GM12865 (cell line): ENCODE measurements at regions not wholly inside any gene's neighbourhood (a gene's known extent, or its start where the extent isn't known, plus 50 kb on each side); places are given as distances from the start of the nearest gene placed in this dataset.

Source experiments
- DNase-seq: peaks from one replicate; pipeline ENCODE4 v3.0.0; 2010; ENCODE audit warnings: low read depth
- H3K4me3 ChIP-seq: 2 replicates; pipeline ENCODE4 v1.5.1; 2011; ENCODE audit warnings: mild to moderate bottlenecking, low read depth, low read length, control low read depth
- TF ChIP-seq, protein P1 (sequence below): IDR thresholded peaks from 2 replicates; pipeline ENCODE4 v1.5.1; 2011; ENCODE audit warnings: low read length, control low read depth, low read depth, inconsistent platforms; ENCODE audit not compliant: insufficient read depth; ENCODE audit errors: missing control alignments

DNA sequence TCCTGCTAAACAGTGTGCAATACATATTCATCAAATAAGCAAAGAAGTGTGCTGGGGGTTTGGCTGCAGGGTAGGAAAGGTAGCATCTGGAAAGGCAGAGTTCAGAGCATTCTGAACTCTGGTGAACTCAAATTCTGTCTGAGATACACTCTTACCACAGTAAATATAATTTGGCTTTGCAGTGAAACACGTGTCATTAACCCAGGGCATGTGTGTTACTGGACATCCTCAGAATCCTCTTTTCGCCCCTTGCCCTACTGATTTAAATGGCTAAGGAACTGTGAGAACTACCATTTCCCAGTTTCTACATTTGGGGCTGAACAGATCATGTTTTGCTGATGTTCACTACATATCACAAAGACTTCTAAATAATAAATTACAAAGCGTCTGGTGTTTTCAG, 562.8 kb upstream of the SGCG start:
- TF ChIP-seq, protein P1, sequence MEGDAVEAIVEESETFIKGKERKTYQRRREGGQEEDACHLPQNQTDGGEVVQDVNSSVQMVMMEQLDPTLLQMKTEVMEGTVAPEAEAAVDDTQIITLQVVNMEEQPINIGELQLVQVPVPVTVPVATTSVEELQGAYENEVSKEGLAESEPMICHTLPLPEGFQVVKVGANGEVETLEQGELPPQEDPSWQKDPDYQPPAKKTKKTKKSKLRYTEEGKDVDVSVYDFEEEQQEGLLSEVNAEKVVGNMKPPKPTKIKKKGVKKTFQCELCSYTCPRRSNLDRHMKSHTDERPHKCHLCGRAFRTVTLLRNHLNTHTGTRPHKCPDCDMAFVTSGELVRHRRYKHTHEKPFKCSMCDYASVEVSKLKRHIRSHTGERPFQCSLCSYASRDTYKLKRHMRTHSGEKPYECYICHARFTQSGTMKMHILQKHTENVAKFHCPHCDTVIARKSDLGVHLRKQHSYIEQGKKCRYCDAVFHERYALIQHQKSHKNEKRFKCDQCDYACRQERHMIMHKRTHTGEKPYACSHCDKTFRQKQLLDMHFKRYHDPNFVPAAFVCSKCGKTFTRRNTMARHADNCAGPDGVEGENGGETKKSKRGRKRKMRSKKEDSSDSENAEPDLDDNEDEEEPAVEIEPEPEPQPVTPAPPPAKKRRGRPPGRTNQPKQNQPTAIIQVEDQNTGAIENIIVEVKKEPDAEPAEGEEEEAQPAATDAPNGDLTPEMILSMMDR, result no peak
- no peak overlapping the region for H3K4me3 ChIP-seq
- no peak for DNase-seq

DNA sequence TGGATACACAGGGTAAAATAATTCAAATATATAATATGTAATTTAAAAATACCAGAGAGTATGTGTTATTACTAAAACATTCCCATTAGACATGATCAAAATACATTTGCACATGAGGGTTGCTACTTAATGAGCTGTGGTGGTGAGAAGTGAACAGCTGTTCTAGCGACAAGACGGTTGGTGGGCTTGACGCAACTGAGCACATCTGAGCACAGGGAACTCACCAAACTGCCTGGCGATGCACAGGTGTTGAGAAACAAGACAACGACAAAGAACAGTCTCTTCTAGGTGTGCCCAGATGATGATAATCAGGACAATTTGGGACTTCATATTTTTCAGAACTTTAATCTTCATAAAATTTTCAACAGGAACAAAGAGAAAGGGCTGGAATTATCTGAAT, 555.1 kb upstream of the SGCG start:
- no peak overlapping the region for H3K4me3 ChIP-seq
- TF ChIP-seq, protein P1, result no peak
- no peak for DNase-seq

DNA sequence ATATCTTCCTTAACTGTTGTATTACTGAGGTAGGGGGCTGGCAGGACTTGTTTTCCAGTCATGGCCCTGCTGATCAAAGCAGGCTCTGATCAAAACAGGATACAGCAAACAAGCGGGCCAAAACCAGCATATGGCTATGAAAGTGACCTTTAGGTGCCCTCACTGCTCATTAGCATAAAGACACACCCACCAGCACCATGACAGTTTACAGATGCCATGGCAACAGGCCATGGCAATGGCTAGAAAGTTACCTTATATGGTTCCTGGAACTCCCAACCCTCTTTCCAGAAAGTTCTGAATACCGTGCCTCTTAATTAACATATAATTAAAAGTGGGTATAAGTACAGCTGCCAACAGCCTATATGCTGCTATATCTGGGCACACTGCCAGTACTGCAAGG, 551.4 kb upstream of the SGCG start:
- H3K4me3 ChIP-seq, result no peak overlapping the region
- no peak for DNase-seq
- TF ChIP-seq, protein P1, result no peak

DNA sequence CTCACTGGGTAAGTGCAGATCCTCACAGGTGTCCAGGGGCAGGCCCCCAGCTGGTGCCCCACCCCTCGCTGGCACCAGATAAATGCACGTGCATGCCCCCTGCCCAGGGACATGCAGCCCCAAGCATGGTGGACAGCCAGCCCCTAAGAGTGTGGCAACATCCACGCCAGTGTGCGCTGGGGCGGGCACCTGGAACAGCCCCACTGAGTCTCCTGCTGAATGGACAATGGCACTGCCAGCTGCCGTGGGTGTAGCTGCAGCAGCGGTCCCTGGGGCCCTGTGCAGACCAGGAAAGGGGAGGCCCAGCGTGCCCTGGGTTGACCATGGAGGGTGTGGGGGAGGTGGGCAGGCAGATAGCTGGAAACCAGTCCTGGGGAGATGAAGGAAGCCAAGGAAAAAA, 538.7 kb upstream of the SGCG start:
- no peak for DNase-seq
- TF ChIP-seq, protein P1, result no peak
- H3K4me3 ChIP-seq, result no peak overlapping the region

DNA sequence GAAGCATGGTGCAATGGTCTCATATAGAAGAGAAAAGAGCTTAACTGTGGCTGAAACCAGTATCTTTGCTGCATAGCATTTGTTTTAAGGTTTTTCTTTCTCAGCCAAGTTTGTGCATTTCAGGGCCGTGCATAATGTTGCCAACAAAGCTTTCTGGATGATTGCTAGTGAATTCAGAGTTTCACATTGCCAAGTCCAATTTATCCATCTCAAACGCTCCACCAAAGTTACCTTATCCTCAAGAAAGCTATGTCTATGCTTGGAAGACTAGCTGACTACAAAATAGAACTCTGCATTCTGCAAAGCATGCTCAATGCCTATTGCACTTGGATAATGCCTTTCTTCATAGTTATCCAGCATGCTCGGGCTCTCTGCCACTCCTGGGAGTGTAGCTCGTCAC, 535.8 kb upstream of the SGCG start:
- H3K4me3 ChIP-seq, result no peak overlapping the region
- DNase-seq, result no peak
- TF ChIP-seq, protein P1, result no peak

DNA sequence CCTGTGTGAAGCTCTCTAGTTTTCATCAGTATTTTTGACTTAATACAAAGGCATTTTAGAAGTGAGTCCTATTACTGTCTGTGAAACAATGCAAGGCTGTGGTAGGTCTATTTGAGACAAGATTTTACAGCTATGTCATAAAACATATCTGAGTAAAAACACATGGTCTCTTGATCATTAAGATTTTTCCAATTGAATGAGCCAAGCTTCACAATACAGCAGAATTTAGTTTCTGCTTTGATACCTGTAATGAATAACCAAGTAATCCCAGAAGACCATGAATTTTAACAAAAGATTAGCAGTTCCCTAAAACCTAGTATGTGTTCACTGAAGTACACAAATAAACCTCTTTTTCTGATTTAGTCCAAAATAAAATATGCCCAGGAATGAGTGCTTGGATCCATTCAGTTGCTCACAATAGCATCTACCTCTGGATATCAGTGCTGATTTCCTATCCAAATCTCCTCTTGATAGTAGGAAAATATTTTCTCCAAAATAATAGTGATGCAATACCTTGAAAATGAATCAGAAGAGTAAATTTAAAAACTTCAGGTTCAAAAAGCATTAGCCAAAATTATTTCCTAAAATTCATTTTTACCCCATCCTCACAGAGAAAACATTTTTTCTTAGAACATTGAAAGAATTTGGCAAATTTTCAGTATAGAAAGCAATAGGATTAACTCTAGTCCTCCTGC, 533.5 kb upstream of the SGCG start:
- H3K4me3 ChIP-seq, result no peak overlapping the region
- TF ChIP-seq, protein P1, result no peak
- no peak for DNase-seq

DNA sequence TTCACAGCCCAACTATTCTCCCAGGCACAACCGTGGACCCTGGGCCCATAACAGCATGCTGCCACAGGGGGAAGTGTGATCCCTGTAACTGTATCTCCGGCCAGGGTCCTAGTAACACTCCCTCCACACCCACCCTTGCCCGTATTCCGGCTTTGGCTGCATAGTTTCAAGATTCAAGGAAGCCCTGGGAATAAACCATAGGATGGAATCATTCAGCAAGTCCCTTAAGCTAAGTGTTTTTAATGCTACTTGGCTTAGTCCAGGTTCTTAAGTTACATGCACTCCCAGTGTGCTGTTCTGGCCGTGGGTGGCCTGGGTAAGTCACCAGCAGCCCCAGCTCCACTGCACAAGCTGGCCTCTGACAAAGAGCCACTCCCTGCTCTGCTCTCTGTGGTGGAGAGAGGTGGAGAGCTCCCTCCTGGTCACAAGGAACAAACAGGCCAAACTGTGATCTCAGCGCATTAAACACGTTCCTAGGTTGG, 532.4 kb upstream of the SGCG start:
- H3K4me3 ChIP-seq, result no peak overlapping the region
- DNase-seq, result no peak
- TF ChIP-seq, protein P1, result no peak
